Hepatic stellate cell (primary cell): ENCODE measurements at regions not wholly inside any gene's neighbourhood (a gene's known extent, or its start where the extent isn't known, plus 50 kb on each side); places are given as distances from the start of the nearest gene placed in this dataset.

Source experiments
- DNase-seq: peaks from one replicate; pipeline ENCODE4 v3.0.0; 2011; ENCODE audit warnings: low spot score

DNA sequence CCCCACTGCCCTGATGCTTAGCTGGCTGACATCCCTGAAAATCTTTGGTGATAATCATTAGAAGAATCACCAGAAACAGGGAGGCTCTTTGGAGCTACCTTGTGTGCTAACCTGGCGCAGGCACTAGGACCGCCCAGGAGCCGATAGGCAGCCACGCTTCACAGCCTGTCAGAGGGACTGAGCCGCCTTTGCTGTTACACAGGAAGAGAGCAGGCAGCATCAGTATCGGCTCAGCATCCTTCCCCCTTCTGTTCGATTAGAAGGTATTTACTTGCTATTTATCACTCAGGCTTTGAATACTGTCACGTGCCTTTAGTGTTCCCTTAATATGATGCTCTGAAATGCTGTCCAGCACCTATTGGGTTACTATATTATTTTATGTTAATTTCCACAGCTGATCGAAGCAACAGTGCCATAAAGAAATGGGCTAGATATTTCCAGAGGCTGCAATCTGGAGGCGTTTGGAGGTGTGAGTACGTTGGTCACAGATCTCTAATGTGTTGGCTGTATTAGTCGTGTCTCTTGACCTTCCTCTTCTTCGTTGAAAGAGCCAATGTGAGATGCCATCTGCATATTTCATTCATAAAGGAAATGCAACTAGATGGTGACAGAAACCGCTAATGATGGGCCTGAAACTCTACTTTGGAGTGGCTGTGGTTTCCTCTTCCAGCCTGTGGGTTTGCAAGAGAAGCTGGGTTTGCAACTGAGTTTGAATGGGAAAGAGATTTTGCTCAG is 110.4 kb upstream of the RAB27B start:
- DNase-seq, result no peak

GRCh38 chr18:54718408-54718773 is 109.9 kb upstream of the RAB27B start:
- no peak for DNase-seq

DNA sequence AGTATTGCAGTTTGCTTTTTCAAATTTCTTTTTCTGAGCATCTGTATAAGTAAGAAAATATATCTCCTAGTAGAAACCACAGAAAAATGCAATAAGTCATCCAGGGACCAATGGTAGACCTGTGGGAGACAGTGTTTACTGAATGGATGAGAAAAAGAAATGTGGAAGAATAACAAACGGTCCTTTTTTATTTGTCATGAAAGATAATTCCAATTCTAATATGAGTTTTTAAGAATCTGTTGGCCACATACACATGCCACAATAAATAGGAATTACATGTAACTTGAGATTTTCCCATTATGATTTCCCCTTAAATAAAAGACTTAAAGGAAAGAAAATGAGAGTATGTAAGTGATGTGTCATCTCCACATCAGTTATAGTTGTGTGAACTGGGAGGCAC is 107.7 kb upstream of the RAB27B start:
- DNase-seq, result no peak

DNA sequence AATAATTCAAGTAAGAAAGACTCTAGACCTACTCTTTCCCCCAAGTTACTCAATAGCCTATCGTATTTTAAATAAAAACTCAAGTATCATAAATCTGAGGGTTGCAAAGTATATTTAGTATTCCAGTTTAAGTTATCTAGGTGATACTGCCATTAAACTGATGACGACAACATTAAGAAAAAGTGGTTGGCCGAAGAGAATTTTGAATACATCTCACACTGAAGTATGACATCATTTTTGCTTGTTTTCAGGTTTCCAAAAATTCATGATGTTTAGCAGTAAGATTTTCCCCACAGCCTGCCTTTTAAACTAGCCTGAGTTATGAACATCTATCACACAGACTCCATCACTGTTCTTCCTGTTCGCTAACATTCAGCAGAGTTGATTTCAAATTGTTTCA is 102.1 kb upstream of the RAB27B start:
- no peak for DNase-seq

DNA sequence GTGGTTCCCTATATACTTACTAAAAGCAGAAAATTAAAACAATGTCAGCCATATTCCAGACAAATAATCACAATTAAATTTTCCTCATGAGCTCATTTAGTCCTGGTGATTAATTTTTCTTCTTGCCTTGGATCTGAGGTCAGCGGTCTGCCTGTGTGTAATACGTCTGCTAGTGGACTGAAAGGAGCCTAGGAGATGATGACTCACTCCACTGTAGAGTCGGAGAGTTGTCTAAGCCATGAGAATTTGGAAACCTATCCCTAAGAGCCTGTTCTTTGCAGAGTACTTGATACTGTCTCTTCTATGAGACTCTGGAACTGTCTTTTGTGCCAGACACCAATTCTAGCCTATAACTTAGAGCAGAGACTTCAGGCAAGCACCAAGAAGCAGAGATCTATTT is 94.2 kb upstream of the RAB27B start:
- DNase-seq, result peak; percentile 43

DNA sequence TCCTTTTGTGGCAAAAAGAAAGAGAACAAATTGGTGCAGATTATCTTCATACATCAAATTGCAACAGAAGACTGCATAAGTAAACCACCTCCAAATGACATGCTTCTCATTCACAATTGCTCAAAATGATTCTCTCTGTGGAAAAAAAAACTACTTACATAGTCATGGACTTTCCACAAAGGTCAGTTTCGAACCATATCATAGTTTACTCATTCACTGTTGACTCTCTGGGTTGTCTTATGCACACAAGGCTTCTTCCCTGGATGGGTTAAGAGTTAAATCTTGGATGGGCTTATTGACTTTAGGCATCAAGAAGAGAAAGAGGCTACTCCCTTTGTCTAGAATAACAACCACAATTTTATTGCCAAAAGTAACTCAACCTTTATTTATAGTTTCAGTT is 91.3 kb upstream of the RAB27B start:
- DNase-seq, result no peak

DNA sequence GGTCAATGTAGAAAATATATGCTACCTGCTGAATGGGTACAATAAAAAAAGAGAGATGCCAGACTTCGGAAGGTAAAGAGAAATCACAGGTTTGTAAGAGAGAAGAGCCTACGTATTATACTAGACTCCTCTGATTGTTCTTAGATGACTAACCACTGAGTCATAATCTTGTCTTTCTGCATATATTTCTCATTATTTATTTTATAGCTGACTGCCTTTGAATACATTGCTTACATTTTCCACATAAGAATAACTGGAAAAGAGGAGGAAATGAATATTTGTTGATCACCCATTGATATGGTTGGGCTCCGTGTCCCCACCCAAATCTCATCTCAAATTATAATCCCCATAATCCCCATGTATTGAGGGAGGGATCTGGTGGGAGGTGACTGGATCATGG is 90.3 kb upstream of the RAB27B start:
- no peak for DNase-seq

GRCh38 chr18:54739476-54739875 is 88.8 kb upstream of the RAB27B start:
- no peak for DNase-seq

GRCh38 chr18:54740136-54740846 is 88.0 kb upstream of the RAB27B start:
- no peak for DNase-seq

DNA sequence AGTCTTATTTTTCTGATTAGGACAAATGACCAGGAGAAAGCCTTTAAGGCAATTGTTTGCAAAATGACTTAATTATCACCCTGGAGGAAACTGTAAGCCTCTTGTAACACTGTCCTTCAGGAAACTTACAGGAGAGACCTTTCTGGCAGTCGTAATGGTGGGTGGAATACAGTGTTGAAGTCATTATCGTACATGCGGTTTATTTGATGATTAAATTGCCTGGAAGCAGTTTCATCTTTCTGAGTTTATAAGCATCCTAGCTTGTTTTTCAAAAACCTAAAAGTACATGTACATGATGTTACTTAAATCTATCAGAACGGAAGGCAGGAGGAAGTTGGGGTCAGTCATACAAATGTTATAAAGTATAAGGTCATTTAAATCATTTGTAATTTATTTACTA is 86.2 kb upstream of the RAB27B start:
- no peak for DNase-seq

DNA sequence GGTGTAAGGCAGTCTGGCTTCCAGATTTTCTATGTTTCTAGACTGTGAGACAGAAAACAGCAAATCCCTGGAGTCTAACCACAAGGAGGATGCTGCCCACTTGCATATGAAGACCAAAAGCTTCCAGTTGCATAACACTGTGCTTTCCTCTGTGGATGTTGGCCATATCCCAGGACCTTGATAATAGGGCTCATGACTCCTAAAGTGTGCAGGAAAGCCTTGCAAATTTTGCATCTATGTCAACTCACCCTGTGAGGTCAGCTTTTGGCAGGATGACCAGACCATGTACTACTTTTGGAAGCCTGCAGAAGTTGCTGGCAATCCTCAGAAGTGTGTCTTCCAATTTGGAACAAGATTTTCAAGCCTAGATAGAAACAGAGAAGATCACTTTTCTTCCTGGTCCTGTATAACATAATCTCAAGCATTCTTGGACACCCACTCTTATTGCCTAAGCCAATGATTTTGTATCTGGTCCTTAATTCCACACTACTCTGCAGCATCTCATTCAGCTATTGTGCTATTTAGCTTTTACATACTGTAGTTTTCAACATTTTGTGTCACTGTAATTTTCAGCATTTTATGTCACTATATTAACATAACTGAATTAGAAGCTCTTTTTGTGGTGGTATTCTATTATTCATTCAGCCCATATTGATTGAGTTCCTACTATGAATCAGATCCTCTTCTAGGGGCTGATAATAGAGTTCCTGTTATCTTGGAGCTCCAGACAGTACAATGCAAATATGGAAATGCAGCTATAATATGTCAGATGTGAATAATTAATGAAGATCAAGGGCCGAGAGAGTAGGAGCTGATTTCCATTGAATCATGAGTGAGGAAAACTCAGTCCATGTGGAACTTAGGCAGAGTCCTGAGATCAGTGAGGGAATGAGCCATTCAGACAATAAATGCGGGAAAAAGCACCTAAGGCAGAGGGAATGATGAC is 85.3 kb upstream of the RAB27B start:
- DNase-seq, result peak; percentile 38

DNA sequence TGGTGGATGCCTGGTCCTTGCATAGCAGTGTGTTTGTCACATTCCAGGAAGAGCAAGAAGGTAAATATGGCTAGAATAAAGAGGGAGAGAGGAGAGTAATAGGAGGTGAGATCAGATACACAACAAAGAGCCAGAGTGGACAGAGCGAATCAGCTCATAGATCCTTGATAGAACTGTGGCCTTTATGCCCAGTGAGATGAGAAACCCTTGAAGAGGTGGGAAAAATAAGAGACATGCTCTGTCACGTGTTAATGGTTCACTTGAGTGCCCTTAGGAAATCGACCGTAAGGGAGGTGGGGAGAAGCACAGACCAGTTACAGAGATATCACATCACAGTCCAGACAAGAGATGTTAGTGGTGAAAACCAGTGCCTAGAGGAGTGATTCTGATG is 84.7 kb upstream of the RAB27B start:
- no peak for DNase-seq

DNA sequence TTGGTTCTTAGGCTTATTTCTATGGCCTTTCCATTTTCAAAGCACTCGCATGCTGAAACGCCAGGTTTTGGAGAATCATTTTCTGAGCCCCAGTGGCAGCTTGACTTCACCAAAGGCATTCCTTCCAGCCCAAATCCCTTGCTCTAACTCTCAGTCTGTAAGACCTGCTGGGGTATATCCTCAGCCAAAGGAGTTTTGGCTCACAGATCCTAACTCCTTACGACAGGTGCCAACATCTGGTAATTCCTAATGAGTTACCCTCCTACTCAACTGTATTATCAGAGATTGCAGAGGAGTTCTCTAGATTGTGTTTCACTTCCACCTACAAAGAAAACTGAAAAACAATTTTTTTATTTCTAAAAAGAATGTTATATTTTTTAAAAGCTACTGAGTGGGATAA is 79.0 kb upstream of the RAB27B start:
- no peak for DNase-seq

DNA sequence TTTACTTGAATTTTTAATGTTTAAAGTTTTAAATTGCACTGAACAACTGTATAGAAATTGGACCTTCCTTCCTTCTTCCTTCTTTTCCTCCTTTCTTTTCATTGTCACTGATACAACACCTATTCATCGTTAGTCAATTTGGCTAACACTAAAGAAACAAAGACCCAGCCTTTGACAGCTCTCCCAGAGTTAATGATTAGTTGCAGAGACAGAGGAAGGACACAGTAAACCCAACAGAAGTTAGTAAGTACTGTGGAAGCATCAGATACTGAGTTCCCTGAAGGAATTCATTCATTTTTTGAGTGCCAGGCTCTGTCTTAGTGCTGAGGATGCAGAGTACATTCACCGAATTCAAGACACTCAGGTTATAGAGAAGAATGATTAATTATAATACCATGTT is 77.9 kb upstream of the RAB27B start:
- no peak for DNase-seq

GRCh38 chr18:54752185-54752584 is 76.1 kb upstream of the RAB27B start:
- no peak for DNase-seq

DNA sequence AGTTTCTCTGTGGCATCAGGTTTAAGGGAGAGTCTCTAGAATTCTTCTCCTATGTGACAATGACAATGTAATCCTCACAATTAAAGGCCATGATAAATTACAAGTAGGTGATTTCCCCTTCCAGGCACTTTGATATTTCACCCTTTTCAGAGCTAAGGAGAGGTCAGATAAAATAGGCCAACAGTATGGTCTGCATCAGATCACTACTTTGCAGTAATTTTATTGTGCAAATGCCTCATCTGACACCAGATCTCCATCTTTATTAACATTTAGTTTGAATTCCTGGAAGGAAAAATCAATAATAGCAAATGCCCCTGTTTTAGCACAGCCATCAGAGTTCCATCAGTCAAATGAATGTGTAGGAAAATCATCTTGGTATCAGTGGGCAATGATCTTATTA is 72.8 kb upstream of the RAB27B start:
- no peak for DNase-seq

- DNase-seq, result no peak
Observed at GRCh38 chr18:54762386-54762785, 65.9 kb upstream of the RAB27B start.

DNA sequence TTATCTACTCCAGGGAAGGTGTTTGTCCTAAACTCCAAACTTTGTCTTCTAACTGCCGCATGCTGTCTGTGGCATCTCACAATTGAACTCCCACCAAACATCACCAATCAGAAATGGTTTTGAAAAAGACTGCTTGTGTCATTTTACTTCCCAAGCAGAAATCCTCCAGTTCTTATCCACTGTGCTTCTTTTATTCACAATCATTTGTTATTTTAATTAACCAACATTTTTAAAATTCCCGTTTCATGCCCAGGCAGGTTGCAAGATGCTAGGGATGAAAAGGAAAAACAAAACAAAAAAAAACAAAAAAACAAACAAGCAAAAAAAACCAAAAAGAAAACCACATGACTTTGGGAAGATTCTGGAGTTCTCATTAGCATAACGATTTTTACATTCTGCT is 63.5 kb upstream of the RAB27B start:
- no peak for DNase-seq

GRCh38 chr18:54765636-54766375 is 62.5 kb upstream of the RAB27B start:
- no peak for DNase-seq

- no peak for DNase-seq
Observed at GRCh38 chr18:54766634-54767033, 61.6 kb upstream of the RAB27B start.

GRCh38 chr18:54767098-54767497 is 61.2 kb upstream of the RAB27B start:
- no peak for DNase-seq
